OCI-LY3 (cell line): ENCODE measurements at regions not wholly inside any gene's neighbourhood (a gene's known extent, or its start where the extent isn't known, plus 50 kb on each side); places are given as distances from the start of the nearest gene placed in this dataset.

ENCODE experiments used
- H2AFZ ChIP-seq: fragments of 200-600, 300-600 bp; shearing (Covaris generic); 2 replicates; pipeline ENCODE4 v1.6.0; 2014; ENCODE audit warnings: antibody characterized with exemption, low read depth, low read length
- H3K27ac ChIP-seq: fragments of 200-600, 300-600 bp; sonication (generic); 2 replicates; pipeline ENCODE4 v1.5.1; 2014; ENCODE audit warnings: mild to moderate bottlenecking, low read length, moderate library complexity, mixed read lengths
- H3K27me3 ChIP-seq: fragments of 200-600, 300-600 bp; sonication (generic); 2 replicates; pipeline ENCODE4 v1.6.1; 2014; ENCODE audit warnings: low read depth, low read length, mixed read lengths
- H3K36me3 ChIP-seq: fragments of 200-600, 300-600 bp; sonication (generic); replicated peaks from 2 replicates; pipeline ENCODE3; 2014; ENCODE audit warnings: low read depth, low read length, mixed read lengths
- H3K4me1 ChIP-seq: fragments of 300-600, 200-600 bp; sonication (generic); 2 replicates; pipeline ENCODE4 v1.6.1; 2014; ENCODE audit warnings: low read length, mixed read lengths
- H3K4me2 ChIP-seq: fragments of 200-600, 300-600 bp; sonication (generic); 2 replicates; pipeline ENCODE4 v1.6.1; 2014; ENCODE audit warnings: low read length, mixed read lengths
- H3K4me3 ChIP-seq: fragments of 300-600, 200-600 bp; sonication (generic); 2 replicates; pipeline ENCODE4 v1.5.1; 2014; ENCODE audit warnings: antibody characterized with exemption, mild to moderate bottlenecking, low read length, moderate library complexity
- H3K79me2 ChIP-seq: fragments of 300-600, 200-600 bp; shearing (Covaris generic); 2 replicates; pipeline ENCODE4 v1.6.1; 2014; ENCODE audit warnings: mild to moderate bottlenecking, low read length, mixed read lengths
- H3K9ac ChIP-seq: fragments of 300-600, 200-600 bp; shearing (Covaris generic); 2 replicates; pipeline ENCODE4 v1.6.0; 2014; ENCODE audit warnings: mild to moderate bottlenecking, low read length, moderate library complexity
- H3K9me3 ChIP-seq: fragments of 200-600, 300-600 bp; shearing (Covaris generic); 2 replicates; pipeline ENCODE4 v1.6.1; 2014; ENCODE audit warnings: low read length, mixed read lengths; ENCODE audit not compliant: insufficient read depth
- H4K20me1 ChIP-seq: fragments of 200-600, 300-600 bp; sonication (generic); 2 replicates; pipeline ENCODE4 v1.6.1; 2016; ENCODE audit warnings: low read length, mixed read lengths; ENCODE audit not compliant: insufficient read depth
- EZH2phosphoT487 ChIP-seq: fragments of 200-600 bp; shearing (Covaris generic); IDR thresholded peaks from 2 replicates; pipeline ENCODE4 v1.6.1; 2018; ENCODE audit warnings: antibody characterized with exemption, mixed run types, low read depth
- TF ChIP-seq, protein P1 (sequence below): fragments of 200-600, 300-600 bp; sonication (generic); IDR thresholded peaks from 2 replicates; pipeline ENCODE4 v1.5.1; 2014; ENCODE audit warnings: antibody characterized with exemption, low read length, low read depth

DNA sequence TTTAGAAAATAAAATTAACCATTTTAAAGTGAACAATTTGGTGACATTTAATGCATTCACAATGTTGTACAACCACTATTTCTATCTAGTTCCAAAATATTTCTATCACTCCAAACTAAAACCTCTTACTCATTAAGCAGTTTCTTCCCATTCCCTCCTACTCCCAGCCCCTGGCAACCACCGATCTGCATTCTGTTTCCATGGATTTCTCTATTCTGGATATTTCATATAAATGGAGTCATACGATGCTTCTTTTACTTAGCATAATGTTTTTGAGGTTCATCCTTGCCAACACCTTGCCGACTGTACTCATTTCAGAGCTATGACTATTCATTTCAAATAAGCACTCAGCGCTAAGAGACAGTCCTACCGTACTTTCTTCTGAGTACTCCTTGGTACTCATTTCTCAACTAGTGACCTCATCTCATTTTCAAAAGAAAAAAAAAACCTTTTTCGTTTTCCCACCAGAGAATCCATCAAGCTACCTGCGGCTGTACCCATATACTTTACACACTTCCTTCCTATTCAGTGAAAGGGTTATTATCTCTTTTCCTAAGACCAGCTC, 259.2 kb downstream of the UTRN start:
- Histone ChIP-seq H3K4me3 (no peak overlapping the region), H3K27ac (no peak overlapping the region), H3K79me2 (no peaks in the 10 kb centered on the region), H2AFZ (no peak overlapping the region), H3K36me3 (no peaks in the 10 kb centered on the region), H3K9ac (no peak overlapping the region), H3K4me1 (no peaks in the 10 kb centered on the region), H3K9me3 (no peaks in the 10 kb centered on the region), H4K20me1 (no peaks in the 10 kb centered on the region), H3K27me3 (no peaks in the 10 kb centered on the region; the same call in 1 of the 2 replicates), H3K4me2 (no peak overlapping the region)
- TF ChIP-seq EZH2phosphoT487, result no peak
- TF ChIP-seq, protein P1, sequence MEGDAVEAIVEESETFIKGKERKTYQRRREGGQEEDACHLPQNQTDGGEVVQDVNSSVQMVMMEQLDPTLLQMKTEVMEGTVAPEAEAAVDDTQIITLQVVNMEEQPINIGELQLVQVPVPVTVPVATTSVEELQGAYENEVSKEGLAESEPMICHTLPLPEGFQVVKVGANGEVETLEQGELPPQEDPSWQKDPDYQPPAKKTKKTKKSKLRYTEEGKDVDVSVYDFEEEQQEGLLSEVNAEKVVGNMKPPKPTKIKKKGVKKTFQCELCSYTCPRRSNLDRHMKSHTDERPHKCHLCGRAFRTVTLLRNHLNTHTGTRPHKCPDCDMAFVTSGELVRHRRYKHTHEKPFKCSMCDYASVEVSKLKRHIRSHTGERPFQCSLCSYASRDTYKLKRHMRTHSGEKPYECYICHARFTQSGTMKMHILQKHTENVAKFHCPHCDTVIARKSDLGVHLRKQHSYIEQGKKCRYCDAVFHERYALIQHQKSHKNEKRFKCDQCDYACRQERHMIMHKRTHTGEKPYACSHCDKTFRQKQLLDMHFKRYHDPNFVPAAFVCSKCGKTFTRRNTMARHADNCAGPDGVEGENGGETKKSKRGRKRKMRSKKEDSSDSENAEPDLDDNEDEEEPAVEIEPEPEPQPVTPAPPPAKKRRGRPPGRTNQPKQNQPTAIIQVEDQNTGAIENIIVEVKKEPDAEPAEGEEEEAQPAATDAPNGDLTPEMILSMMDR, result no peak

DNA sequence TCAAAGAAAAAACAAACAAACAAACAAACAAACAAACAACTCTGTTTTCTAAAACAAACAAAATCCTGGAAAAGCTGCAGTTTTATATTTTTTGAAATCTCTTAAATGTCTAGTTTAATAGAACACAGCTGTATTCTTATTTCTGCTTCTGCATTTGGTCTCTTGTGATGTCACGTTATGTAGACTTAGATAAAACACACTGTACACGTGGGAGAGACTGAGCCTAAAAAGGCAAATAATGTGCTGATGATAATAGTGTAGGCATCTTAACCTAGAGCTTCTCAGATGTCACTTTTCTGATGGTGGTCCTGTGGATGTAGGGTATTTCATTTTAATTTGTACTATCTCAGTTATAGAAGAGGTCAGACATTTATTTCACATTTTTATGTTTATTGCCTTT, 261.7 kb downstream of the UTRN start:
- Histone ChIP-seq H3K79me2 (no peaks in the 10 kb centered on the region), H2AFZ (no peak overlapping the region), H4K20me1 (no peaks in the 10 kb centered on the region), H3K9me3 (no peaks in the 10 kb centered on the region), H3K36me3 (no peaks in the 10 kb centered on the region), H3K9ac (no peak overlapping the region), H3K27ac (no peak overlapping the region), H3K4me2 (no peak overlapping the region), H3K4me3 (no peak overlapping the region), H3K4me1 (no peaks in the 10 kb centered on the region), H3K27me3 (no peaks in the 10 kb centered on the region; the same call in 1 of the 2 replicates)
- no peak for TF ChIP-seq EZH2phosphoT487
- TF ChIP-seq, protein P1, result no peak

DNA sequence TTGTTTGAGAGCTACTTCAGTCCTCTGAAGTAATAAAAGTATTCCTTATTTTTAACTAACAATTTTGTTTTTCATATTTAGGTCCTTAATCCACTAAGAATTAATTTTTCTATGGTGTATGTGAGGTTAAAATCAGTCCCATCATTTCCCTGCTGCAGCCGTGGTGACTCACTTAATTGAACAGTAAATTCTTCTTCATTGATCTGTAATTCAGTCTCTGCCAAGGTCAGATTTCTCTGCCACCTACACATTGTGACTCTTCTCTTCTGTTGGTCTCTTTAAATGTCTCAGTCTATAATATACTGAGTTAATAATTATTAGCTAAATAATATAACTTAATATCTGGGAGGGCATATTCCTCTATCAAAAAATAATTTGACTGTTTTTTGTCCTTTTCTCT, 262.3 kb downstream of the UTRN start:
- Histone ChIP-seq H3K9ac (no peak overlapping the region), H3K4me2 (no peak overlapping the region), H3K79me2 (no peaks in the 10 kb centered on the region), H3K36me3 (no peaks in the 10 kb centered on the region), H4K20me1 (no peaks in the 10 kb centered on the region), H3K27ac (no peak overlapping the region), H2AFZ (no peak overlapping the region), H3K9me3 (no peaks in the 10 kb centered on the region), H3K27me3 (no peaks in the 10 kb centered on the region; the same call in 1 of the 2 replicates), H3K4me1 (no peaks in the 10 kb centered on the region), H3K4me3 (no peak overlapping the region)
- TF ChIP-seq, protein P1, result no peak
- TF ChIP-seq EZH2phosphoT487, result no peak

DNA sequence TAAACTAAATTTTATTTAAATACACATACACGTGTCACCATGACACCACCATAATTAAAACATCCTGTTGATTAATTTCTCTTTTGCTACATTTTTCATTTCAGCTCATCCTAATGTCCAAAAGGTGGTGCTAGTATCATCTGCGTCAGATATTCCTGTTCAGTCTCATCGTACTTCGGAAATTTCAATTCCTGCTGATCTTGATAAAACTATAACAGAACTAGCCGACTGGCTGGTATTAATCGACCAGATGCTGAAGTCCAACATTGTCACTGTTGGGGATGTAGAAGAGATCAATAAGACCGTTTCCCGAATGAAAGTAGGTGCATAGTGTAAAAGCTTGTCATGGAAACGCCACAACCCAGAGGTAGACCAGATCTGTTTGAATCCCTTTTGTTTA, 263.4 kb downstream of the UTRN start:
- H4K20me1 ChIP-seq, result no peaks in the 10 kb centered on the region
- no peaks in the 10 kb centered on the region for H3K79me2 ChIP-seq
- no peak overlapping the region for H2AFZ ChIP-seq
- H3K4me2 ChIP-seq, result no peak overlapping the region
- no peaks in the 10 kb centered on the region for H3K36me3 ChIP-seq
- H3K9ac ChIP-seq, result no peak overlapping the region
- no peaks in the 10 kb centered on the region for H3K9me3 ChIP-seq
- H3K27ac ChIP-seq, result no peak overlapping the region
- no peak overlapping the region for H3K4me3 ChIP-seq
- H3K27me3 ChIP-seq, result no peaks in the 10 kb centered on the region; the same call in 1 of the 2 replicates
- no peak for TF ChIP-seq EZH2phosphoT487
- no peaks in the 10 kb centered on the region for H3K4me1 ChIP-seq
